Muscle layer of colon (tissue), 2 donors: ENCODE measurements at regions not wholly inside any gene's neighbourhood (a gene's known extent, or its start where the extent isn't known, plus 50 kb on each side); places are given as distances from the start of the nearest gene placed in this dataset.
"Not testable (repeated sequence)": the region's sequence is repeated elsewhere in the genome, so short reads cannot be mapped to it uniquely, and the experiment has no call there.

Experiments used
- H3K27ac ChIP-seq: one replicate; pipeline ENCODE4 v1.7.0; 2013; ENCODE audit warnings: low read depth, mild to moderate bottlenecking, low read length, moderate library complexity
- H3K27me3 ChIP-seq, 2 donors: one replicate each; pipeline ENCODE4 v1.7.0; 2013; ENCODE audit warnings: low read length in 2 of 2, mild to moderate bottlenecking in 2 of 2; ENCODE audit not compliant: insufficient read depth in 2 of 2, control insufficient read depth in 1 of 2
- H3K36me3 ChIP-seq: one replicate; pipeline ENCODE4 v1.7.0; 2013; ENCODE audit warnings: mild to moderate bottlenecking, low read length; ENCODE audit not compliant: insufficient read depth
- H3K4me1 ChIP-seq: one replicate; pipeline ENCODE4 v1.7.0; 2013; ENCODE audit warnings: mild to moderate bottlenecking, low read length; ENCODE audit not compliant: insufficient read depth
- H3K4me3 ChIP-seq, 2 donors: one replicate each; pipeline ENCODE4 v1.7.0; 2013; ENCODE audit warnings: low read length in 2 of 2, low read depth in 1 of 2, mild to moderate bottlenecking in 1 of 2, moderate library complexity in 1 of 2
- H3K9ac ChIP-seq: one replicate; pipeline ENCODE4 v1.7.0; 2013; ENCODE audit warnings: low read length
- H3K9me3 ChIP-seq: one replicate; pipeline ENCODE4 v1.7.0; 2013; ENCODE audit warnings: mild to moderate bottlenecking, low read length
- donor health status: abdominal sarcoma.
- donor health status: Adenocarcinoma of cecum.

DNA sequence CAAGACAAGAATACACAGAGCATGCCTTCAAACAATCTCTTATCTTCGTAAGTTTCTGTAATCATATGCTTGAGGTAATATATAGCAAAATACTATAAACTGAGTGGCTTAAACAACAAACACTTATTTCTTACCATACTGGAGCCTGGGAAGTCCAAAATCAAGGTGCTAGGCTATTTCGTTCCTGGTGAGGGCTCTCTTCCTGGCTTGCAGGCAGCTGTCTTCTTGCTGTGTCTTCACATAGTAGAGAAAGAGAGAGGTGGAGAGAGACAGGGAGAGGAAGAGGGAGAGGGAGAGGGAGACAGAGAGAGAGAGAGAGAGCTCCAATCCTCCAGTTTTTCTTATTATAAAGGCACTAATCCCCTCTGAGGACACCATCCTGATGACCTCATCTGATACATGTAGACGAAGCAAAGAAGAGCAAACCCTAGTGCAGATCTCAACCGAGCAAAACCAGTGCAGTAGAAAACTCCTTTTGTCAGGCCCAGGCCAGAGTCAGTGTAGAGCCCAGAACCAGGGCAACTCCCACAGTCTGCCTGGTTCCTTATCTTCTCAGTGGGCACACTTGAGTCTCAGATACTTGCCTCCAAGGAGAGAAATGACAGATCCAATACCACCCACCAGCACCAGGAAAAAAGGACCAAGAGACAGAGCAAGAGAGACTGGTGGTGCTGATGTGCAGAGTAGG is 297.1 kb upstream of the NCAM1 start:
- no peaks in the 10 kb centered on the region for H3K9me3 ChIP-seq
- no peak overlapping the region for H3K4me3 ChIP-seq
- H3K27me3 ChIP-seq = no peaks in the 10 kb centered on the region
- no peak overlapping the region for H3K9ac ChIP-seq
- no peaks in the 10 kb centered on the region for H3K36me3 ChIP-seq
- no peak overlapping the region for H3K27ac ChIP-seq
- H3K4me1 ChIP-seq = no peaks in the 10 kb centered on the region

DNA sequence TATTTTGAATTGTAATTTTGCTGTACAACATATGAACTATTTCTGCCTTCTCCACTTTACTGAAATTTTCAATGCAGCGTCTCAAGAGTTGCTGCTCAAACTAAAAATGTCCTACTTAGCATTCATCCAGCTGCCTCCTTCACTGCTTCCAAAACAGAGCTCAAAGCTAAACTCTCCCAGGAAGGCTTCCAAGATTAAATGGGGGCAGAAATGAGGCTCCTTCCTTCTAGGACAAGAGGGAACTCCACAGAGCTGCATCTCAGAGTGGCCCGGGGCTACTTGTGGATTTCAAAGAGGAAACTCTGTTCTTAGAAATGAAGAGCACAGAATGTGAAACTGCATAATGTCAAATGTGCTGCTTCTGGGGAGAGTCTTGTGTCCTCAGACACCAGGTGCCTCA is 295.9 kb upstream of the NCAM1 start:
- H3K27me3 ChIP-seq = no peaks in the 10 kb centered on the region
- no peaks in the 10 kb centered on the region for H3K36me3 ChIP-seq
- no peak overlapping the region for H3K27ac ChIP-seq
- H3K4me3 ChIP-seq = no peak overlapping the region
- H3K4me1 ChIP-seq = no peaks in the 10 kb centered on the region
- H3K9me3 ChIP-seq = no peaks in the 10 kb centered on the region
- no peak overlapping the region for H3K9ac ChIP-seq

DNA sequence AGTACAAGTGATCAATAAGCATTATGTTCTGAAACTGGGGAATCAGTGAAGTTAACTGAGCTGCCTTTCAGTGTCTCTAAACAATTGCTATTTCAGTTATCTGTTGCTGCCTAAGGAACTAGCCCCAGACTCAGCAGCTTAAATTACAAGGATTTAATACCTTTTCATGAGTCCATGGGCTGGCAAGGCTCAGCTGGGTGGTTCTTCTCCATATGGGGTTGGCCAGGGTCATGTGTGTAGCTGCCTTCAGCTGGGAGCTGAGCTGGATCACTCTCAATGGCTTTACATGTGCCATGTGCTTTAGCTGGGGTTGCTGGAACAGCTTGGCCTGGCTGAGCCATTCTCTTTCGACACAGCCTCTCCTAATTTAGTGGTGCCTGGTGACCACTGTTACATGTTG is 295.0 kb upstream of the NCAM1 start:
- Histone ChIP-seq H3K4me3 (no peak overlapping the region), H3K4me1 (no peaks in the 10 kb centered on the region), H3K9ac (no peak overlapping the region), H3K9me3 (no peaks in the 10 kb centered on the region), H3K27ac (no peak overlapping the region), H3K36me3 (no peaks in the 10 kb centered on the region), H3K27me3 (no peaks in the 10 kb centered on the region)

DNA sequence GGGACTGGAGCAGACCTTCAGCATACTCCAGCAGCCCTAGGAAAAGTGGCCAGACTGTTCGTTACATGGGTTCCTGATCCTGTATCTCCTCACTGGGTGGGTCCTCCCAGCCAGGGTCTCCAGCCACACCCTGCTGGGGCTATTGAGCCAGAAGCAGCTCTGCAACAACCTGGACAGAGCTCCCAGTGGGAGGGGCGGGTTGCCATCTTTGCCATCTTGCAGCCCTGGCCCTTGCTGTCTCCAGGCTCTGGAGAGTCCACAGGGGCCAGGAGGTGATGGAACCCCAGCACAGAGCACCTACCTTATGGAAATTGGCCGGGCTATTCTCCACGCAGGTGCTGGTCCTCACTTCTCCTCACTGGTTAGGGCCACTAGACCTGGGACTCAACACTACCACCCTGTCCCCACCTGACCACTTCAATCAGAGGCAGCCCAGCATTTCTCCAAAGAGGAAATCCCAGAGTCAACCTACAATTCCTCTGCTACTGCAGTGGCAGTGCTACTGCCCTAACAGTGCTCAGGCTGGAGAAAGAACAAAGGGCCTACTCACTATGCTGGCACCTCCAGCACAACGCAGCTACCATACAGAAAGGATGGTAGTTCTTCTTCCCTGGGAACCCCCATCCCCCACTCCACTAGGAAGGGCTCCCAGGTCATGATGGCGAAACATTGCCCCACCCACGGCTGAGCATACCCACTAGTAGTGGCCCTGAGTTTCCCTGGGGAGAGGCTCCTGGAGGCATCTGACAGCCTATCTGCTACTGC is 290.2 kb upstream of the NCAM1 start:
- Histone ChIP-seq H3K36me3 (no peaks in the 10 kb centered on the region), H3K27ac (no peak overlapping the region), H3K9me3 (no peaks in the 10 kb centered on the region), H3K9ac (no peak overlapping the region), H3K27me3 (no peaks in the 10 kb centered on the region), H3K4me3 (no peak overlapping the region), H3K4me1 (no peaks in the 10 kb centered on the region)

DNA sequence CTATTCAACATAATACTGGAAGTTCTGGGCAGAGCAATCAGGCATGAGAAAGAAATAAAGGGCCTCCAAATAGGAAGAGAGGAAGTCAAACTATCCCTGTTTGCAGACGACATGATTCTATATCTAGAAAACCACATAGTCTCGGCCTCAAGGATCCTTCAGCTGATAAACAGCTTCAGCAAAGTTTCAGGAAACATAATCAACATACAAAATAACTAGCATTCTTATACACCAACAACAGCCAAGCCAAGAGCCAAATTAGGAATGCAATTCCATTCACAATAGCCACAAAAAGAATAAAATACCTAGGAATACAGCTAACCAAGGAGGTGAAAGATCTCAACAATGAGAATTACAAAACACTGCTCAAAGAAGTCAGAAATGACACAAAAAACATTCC is 287.8 kb upstream of the NCAM1 start:
- not testable (repeated sequence) for H3K9me3 ChIP-seq, H3K4me3 ChIP-seq, H3K27ac ChIP-seq

DNA sequence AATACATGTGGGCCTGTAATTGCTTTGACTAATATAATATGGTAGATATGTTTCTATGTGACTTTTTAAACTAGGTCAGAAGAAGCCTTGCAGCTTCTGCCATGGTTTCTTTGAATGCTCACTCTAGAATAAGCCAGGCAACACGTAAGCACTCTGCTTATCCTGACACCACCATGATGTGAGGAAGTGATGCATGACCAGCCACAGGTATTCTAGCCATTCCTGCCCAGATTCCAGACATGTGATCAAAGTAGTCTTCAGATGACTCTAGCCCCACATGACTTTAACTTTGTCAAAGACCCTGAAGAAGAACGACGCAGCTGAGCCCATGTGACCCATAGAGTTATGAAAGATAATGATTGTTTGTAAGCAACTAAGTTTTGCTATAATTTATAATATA is 276.1 kb upstream of the NCAM1 start:
- no peak overlapping the region for H3K4me3 ChIP-seq
- H3K9ac ChIP-seq = no peak overlapping the region
- H3K4me1 ChIP-seq = no peaks in the 10 kb centered on the region
- H3K9me3 ChIP-seq = no peaks in the 10 kb centered on the region
- H3K27ac ChIP-seq = no peak overlapping the region
- no peaks in the 10 kb centered on the region for H3K36me3 ChIP-seq
- no peaks in the 10 kb centered on the region for H3K27me3 ChIP-seq

More for the DNA sequence above, 287.8 kb upstream of the NCAM1 start:
- H3K4me1 ChIP-seq, H3K27me3 ChIP-seq, H3K36me3 ChIP-seq, H3K9ac ChIP-seq: not testable (repeated sequence)

DNA sequence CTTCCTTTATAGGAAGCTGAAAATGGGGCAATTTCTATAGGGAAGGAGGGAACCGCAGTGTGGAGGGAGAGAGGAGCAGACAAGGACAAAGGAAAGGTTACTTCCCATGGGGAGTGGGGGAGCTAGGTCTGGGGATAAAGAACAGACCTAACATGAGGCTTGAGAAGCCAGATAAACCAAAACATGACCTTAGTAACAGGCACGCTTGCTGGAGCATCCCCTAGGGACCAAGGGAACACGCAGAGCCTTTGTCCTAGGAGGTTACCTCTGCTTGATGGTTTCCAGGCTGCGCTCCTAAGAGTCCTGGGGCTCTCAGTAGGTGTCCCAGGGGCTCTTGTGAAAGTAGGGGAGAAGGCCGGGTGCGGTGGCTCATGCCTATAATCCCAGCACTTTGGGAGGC is 271.4 kb upstream of the NCAM1 start:
- Histone ChIP-seq H3K4me3 (no peak overlapping the region), H3K4me1 (no peaks in the 10 kb centered on the region), H3K36me3 (no peaks in the 10 kb centered on the region), H3K9ac (no peak overlapping the region), H3K27ac (no peak overlapping the region), H3K27me3 (no peaks in the 10 kb centered on the region), H3K9me3 (no peaks in the 10 kb centered on the region)

DNA sequence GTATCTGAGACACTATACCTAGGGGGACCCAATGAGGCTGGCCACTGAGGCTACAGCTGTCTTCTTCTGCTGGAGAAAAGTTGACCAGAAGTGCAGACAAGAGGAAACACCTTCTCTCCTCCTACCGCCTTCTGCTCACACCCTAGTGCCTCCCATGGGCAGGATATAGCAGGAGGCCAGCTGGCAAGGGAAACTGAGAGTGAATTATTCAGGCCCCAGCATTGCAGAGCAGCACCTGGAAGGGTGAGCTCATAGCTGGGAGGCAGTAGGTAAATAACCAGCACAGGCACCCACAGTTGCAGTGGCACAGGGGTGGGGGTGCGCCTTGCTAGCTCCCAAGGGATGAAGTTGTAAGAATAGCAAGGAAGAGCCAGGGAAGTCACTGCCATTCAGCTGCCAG is 267.4 kb upstream of the NCAM1 start:
- no peak overlapping the region for H3K27ac ChIP-seq
- H3K27me3 ChIP-seq = no peaks in the 10 kb centered on the region
- H3K9me3 ChIP-seq = no peaks in the 10 kb centered on the region
- H3K9ac ChIP-seq = no peak overlapping the region
- no peak overlapping the region for H3K4me3 ChIP-seq
- no peaks in the 10 kb centered on the region for H3K36me3 ChIP-seq
- peaks cover 8% of the 10 kb centered on the region for H3K4me1 ChIP-seq

DNA sequence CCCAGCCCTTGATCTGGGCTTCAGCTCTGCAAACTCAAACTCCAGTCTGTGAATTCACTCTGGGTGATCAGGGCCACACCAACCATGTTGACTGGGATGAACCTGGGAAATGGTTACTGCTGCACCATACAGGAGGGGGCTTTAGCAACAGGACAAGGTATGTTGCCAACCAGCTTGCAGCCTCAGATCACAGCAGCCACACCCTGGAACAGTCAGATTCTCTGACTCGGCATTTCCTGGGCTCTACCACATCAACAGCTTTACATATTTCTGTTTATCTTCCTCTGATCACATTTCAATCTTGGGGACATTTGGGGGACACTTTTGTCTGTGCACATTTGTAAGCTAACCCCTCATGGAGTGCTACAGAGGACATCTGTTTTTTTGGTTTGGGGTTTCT is 267.0 kb upstream of the NCAM1 start:
- Histone ChIP-seq H3K4me1 (peaks cover 8% of the 10 kb centered on the region), H3K4me3 (no peak overlapping the region), H3K27ac (no peak overlapping the region), H3K9me3 (no peaks in the 10 kb centered on the region), H3K9ac (no peak overlapping the region), H3K36me3 (no peaks in the 10 kb centered on the region), H3K27me3 (no peaks in the 10 kb centered on the region)

DNA sequence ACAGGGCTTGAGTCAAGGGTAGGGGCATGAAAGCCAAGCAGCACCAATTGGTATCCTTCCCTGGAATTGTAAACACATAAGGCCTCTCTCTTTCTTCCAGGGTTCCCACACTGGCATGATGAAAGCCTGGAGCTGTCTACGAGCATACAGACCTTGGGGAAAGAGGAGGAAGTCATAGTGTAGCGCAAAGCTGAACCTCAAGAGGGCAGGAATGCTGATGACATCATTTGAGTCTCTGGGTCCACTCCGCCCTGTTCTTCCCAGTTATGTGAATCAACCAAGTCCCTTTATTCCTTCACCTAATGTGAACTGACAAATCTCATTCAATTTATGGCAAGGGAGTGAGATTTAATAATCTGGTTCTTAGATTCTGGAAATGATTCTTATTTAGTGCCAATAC is 266.4 kb upstream of the NCAM1 start:
- no peak overlapping the region for H3K4me3 ChIP-seq
- no peaks in the 10 kb centered on the region for H3K36me3 ChIP-seq
- H3K27me3 ChIP-seq = no peaks in the 10 kb centered on the region
- peaks cover 8% of the 10 kb centered on the region for H3K4me1 ChIP-seq
- H3K9me3 ChIP-seq = no peaks in the 10 kb centered on the region
- no peak overlapping the region for H3K9ac ChIP-seq
- H3K27ac ChIP-seq = no peak overlapping the region

DNA sequence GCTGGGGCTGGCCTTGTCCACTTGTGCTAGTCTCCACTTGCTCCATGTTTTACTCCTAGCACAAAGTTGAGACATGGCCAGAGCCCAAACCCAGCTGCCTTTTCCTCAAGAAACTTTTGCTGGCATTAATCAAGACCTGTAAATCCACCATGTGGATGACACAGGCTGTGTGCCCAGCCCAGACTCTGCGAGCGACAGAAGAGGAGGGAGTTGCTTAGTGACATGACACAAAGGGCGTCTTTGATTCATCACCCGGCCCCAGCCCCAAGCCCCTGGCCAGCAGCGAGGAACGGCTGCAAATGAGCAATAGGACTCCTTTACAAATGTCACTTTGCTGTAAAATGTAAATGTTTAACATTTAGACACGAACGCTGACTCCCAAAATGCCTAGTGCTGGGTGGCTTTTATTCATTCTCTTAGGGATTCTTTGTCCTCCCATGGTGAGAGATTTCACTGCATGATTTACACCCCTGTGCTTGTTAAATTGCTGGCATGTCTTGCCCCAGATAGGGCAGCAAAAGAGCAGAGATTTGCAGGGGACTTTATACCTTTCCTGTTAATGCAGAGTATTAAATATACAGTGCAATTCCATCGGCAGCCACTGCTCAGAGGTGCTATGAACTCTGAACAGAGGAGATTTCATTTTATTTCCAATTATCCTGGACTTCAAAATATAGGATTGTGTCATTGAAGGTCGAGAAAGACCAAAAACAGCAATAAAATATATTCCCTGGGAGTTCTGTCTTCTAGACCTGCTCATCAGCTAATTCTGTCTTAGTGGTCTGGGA is 263.6 kb upstream of the NCAM1 start:
- H3K27ac ChIP-seq = no peak overlapping the region
- no peaks in the 10 kb centered on the region for H3K9me3 ChIP-seq
- H3K4me3 ChIP-seq = no peak overlapping the region
- H3K9ac ChIP-seq = no peak overlapping the region
- no peaks in the 10 kb centered on the region for H3K27me3 ChIP-seq
- peaks cover 8% of the 10 kb centered on the region for H3K4me1 ChIP-seq
- no peaks in the 10 kb centered on the region for H3K36me3 ChIP-seq
